SH-SY5Y (cell line): ENCODE measurements at regions not wholly inside any gene's neighbourhood (a gene's known extent, or its start where the extent isn't known, plus 50 kb on each side); places are given as distances from the start of the nearest gene placed in this dataset.

Source experiments
- GATA2 ChIP-seq: IDR thresholded peaks from 2 replicates; pipeline ENCODE4 v1.6.1; 2011; ENCODE audit warnings: mild to moderate bottlenecking, low read depth, low read length
- GATA3 ChIP-seq: IDR thresholded peaks from 2 replicates; pipeline ENCODE4 v1.6.1; 2011; ENCODE audit warnings: low read depth, mild to moderate bottlenecking, low read length, moderate library complexity

DNA sequence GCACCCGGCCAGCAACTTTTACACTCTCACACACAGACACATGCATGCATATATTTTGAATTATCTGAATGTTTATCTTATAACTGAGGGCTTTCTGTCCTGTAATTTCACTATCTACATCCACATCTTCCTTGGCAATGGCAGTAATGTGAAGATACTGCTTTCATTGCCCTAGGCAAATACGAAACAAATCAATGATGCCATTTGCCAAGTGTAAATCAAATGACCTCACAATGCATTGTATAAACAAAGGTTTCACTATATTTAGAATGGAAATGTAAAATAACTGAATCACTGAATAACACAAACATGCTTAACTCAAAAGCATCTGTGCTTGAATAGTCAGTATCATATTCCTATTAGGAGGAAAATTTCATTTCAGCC is 455.6 kb downstream of the TBL1XR1 start:
- TF ChIP-seq GATA2 = peak; percentile 80
- TF ChIP-seq GATA3 = peak; percentile 82
